ENCODE measurements at regions not wholly inside any gene's neighbourhood (a gene's known extent, or its start where the extent isn't known, plus 50 kb on each side); places are given as distances from the start of the nearest gene placed in this dataset.

- TF ChIP-seq FOXM1 (IDR thresholded peaks at IDR 0.05; ENCODE audit: borderline replicate concordance, low read depth) (no peak), NFIC (IDR thresholded peaks at IDR 0.05) (no peak), EGR1 (IDR thresholded peaks at IDR 0.05) (no peak), EP300 (IDR thresholded peaks at IDR 0.05; ENCODE audit: borderline replicate concordance) (no peak), ZBTB7A (IDR thresholded peaks at IDR 0.05; ENCODE audit: low read depth) (no peak), TCF12 (IDR thresholded peaks at IDR 0.05; ENCODE audit: low read depth) (no peak), TAF1 (IDR thresholded peaks at IDR 0.05; ENCODE audit: low read depth) (no peak), TEAD4 (IDR thresholded peaks at IDR 0.05) (no peak)
- TF ChIP-seq, protein P1, sequence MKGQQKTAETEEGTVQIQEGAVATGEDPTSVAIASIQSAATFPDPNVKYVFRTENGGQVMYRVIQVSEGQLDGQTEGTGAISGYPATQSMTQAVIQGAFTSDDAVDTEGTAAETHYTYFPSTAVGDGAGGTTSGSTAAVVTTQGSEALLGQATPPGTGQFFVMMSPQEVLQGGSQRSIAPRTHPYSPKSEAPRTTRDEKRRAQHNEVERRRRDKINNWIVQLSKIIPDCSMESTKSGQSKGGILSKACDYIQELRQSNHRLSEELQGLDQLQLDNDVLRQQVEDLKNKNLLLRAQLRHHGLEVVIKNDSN (IDR thresholded peaks at IDR 0.05): no peak
These were observed 72.9 kb upstream of the NDN start for GRCh38 chr15:23760024-23760423.

- TF ChIP-seq EGR1 (IDR thresholded peaks at IDR 0.05) (no peak), FOXM1 (IDR thresholded peaks at IDR 0.05; ENCODE audit: borderline replicate concordance, low read depth) (no peak), NFIC (IDR thresholded peaks at IDR 0.05) (no peak), EP300 (IDR thresholded peaks at IDR 0.05; ENCODE audit: borderline replicate concordance) (no peak), TEAD4 (IDR thresholded peaks at IDR 0.05) (no peak), ZBTB7A (IDR thresholded peaks at IDR 0.05; ENCODE audit: low read depth) (no peak), RAD21 (IDR thresholded peaks at IDR 0.05; ENCODE audit: low read depth) (no peak)
- TF ChIP-seq, protein P2, sequence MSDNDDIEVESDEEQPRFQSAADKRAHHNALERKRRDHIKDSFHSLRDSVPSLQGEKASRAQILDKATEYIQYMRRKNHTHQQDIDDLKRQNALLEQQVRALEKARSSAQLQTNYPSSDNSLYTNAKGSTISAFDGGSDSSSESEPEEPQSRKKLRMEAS (IDR thresholded peaks at IDR 0.05): no peak
- TF ChIP-seq, protein P1 (IDR thresholded peaks at IDR 0.05): no peak
- TF ChIP-seq, protein P3, sequence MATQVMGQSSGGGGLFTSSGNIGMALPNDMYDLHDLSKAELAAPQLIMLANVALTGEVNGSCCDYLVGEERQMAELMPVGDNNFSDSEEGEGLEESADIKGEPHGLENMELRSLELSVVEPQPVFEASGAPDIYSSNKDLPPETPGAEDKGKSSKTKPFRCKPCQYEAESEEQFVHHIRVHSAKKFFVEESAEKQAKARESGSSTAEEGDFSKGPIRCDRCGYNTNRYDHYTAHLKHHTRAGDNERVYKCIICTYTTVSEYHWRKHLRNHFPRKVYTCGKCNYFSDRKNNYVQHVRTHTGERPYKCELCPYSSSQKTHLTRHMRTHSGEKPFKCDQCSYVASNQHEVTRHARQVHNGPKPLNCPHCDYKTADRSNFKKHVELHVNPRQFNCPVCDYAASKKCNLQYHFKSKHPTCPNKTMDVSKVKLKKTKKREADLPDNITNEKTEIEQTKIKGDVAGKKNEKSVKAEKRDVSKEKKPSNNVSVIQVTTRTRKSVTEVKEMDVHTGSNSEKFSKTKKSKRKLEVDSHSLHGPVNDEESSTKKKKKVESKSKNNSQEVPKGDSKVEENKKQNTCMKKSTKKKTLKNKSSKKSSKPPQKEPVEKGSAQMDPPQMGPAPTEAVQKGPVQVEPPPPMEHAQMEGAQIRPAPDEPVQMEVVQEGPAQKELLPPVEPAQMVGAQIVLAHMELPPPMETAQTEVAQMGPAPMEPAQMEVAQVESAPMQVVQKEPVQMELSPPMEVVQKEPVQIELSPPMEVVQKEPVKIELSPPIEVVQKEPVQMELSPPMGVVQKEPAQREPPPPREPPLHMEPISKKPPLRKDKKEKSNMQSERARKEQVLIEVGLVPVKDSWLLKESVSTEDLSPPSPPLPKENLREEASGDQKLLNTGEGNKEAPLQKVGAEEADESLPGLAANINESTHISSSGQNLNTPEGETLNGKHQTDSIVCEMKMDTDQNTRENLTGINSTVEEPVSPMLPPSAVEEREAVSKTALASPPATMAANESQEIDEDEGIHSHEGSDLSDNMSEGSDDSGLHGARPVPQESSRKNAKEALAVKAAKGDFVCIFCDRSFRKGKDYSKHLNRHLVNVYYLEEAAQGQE (IDR thresholded peaks at IDR 0.05; ENCODE audit: low read depth): no peak
These were observed 74.3 kb upstream of the NDN start for GRCh38 chr15:23761386-23761785.

DNA sequence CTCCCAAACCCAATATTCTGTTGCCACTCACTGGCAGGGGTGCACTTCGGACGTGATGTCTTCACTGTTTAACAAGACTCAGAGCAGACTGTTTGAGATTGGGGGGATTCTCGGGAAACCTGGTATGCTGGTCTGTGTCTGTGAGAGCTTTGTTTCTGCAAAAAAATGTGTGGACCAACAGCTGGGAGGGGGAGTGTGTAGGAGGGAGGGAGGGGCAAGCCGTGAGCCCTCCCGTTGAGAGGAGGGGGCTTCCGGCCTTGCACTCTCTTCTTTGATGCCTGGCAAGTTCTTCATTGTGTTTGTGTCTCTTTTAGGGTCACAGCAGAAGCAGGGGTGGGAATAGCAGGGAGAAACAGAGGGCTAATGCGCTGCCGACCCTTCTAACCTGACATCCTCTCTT lies 74.9 kb upstream of the NDN start:
- TF ChIP-seq ZBTB7A (IDR thresholded peaks at IDR 0.05; ENCODE audit: low read depth): no peak
- no peak for TF ChIP-seq TEAD4 (IDR thresholded peaks at IDR 0.05)
- no peak for TF ChIP-seq EGR1 (IDR thresholded peaks at IDR 0.05)
- no peak for TF ChIP-seq RAD21 (IDR thresholded peaks at IDR 0.05; ENCODE audit: low read depth)
- no peak for TF ChIP-seq FOXM1 (IDR thresholded peaks at IDR 0.05; ENCODE audit: borderline replicate concordance, low read depth)
- TF ChIP-seq, protein P2 (IDR thresholded peaks at IDR 0.05): no peak
- no peak for TF ChIP-seq CEBPB (IDR thresholded peaks at IDR 0.05)
- TF ChIP-seq TAF1 (IDR thresholded peaks at IDR 0.05; ENCODE audit: low read depth): no peak
- no peak for TF ChIP-seq NFIC (IDR thresholded peaks at IDR 0.05)
- TF ChIP-seq EP300 (IDR thresholded peaks at IDR 0.05; ENCODE audit: borderline replicate concordance): no peak
- TF ChIP-seq TCF12 (IDR thresholded peaks at IDR 0.05; ENCODE audit: low read depth): no peak
- TF ChIP-seq YY1 (IDR thresholded peaks at IDR 0.05; ENCODE audit: low read depth): no peak
- TF ChIP-seq, protein P1 (IDR thresholded peaks at IDR 0.05): no peak
- no peak for TF ChIP-seq CREB1 (IDR thresholded peaks at IDR 0.05; ENCODE audit: low read depth)
- TF ChIP-seq, protein P3 (IDR thresholded peaks at IDR 0.05; ENCODE audit: low read depth): no peak

GRCh38 chr15:23763021-23763420 lies 75.9 kb upstream of the NDN start:
- TF ChIP-seq FOXM1 (IDR thresholded peaks at IDR 0.05; ENCODE audit: borderline replicate concordance, low read depth) (no peak), EGR1 (IDR thresholded peaks at IDR 0.05) (no peak), EP300 (IDR thresholded peaks at IDR 0.05; ENCODE audit: borderline replicate concordance) (no peak), TEAD4 (IDR thresholded peaks at IDR 0.05) (no peak), CREB1 (IDR thresholded peaks at IDR 0.05; ENCODE audit: low read depth) (no peak), YY1 (IDR thresholded peaks at IDR 0.05; ENCODE audit: low read depth) (no peak), RAD21 (IDR thresholded peaks at IDR 0.05; ENCODE audit: low read depth) (no peak), NFIC (IDR thresholded peaks at IDR 0.05) (no peak), CEBPB (IDR thresholded peaks at IDR 0.05) (no peak), TCF12 (IDR thresholded peaks at IDR 0.05; ENCODE audit: low read depth) (no peak), TAF1 (IDR thresholded peaks at IDR 0.05; ENCODE audit: low read depth) (no peak), ZBTB7A (IDR thresholded peaks at IDR 0.05; ENCODE audit: low read depth) (no peak)
- TF ChIP-seq, protein P1 (IDR thresholded peaks at IDR 0.05): no peak
- TF ChIP-seq, protein P3 (IDR thresholded peaks at IDR 0.05; ENCODE audit: low read depth): no peak
- TF ChIP-seq, protein P2 (IDR thresholded peaks at IDR 0.05): no peak
